RWPE1 (cell line): ENCODE measurements at regions not wholly inside any gene's neighbourhood (a gene's known extent, or its start where the extent isn't known, plus 50 kb on each side); places are given as distances from the start of the nearest gene placed in this dataset.

Source experiments
- CTCF ChIA-PET: fragments of 350-600 bp; sonication (Branson Sonifier 250); formaldehyde crosslinking; extraction: SDS; loops from one replicate; lab custom pipeline; 2021; lab: Yijun Ruan, JAX
- POLR2A ChIA-PET: fragments of 400-600 bp; formaldehyde crosslinking; extraction: SDS; loops from one replicate; lab custom pipeline; 2020; ENCODE audit warnings: antibody characterized with exemption; ENCODE audit not compliant: low non-redundant PET; lab: Yijun Ruan, JAX
- DNase-seq: peaks from one replicate; pipeline ENCODE4 v3.0.0; 2012; ENCODE audit warnings: low spot score
- H3K27ac ChIP-seq: fragments of 450-650 bp; 2 replicates; pipeline ENCODE4 v1.5.1; 2017
- CTCF ChIP-seq: fragments of 450-650 bp; conservative IDR thresholded peaks from 2 replicates; pipeline ENCODE4 v1.5.1; 2017; ENCODE audit warnings: low read depth, mild to moderate bottlenecking

GRCh38 chr13:105725887-105726286, 809.6 kb downstream of the EFNB2 start:
- no peak overlapping the region for H3K27ac ChIP-seq
- ChIA-PET POLR2A (no interaction called here), CTCF (no interaction called here)
- no peak for TF ChIP-seq CTCF
- no peak for DNase-seq

GRCh38 chr13:105721016-105721415, 814.4 kb downstream of the EFNB2 start:
- TF ChIP-seq CTCF, result no peak
- POLR2A ChIA-PET, result no interaction called here
- H3K27ac ChIP-seq, result no peak overlapping the region
- DNase-seq, result no peak
- CTCF ChIA-PET, result no interaction called here

GRCh38 chr13:105719859-105720258, 815.6 kb downstream of the EFNB2 start:
- DNase-seq, result no peak
- H3K27ac ChIP-seq, result no peak overlapping the region
- ChIA-PET POLR2A (no interaction called here), CTCF (interaction anchor here (0.7 kb wide), 1 partner anchor 638 kb away, joined by 3 read pairs; no protein-coding TSS in a partner anchor)
- no peak for TF ChIP-seq CTCF

- ChIA-PET POLR2A (no interaction called here), CTCF (interaction anchor here (0.8 kb wide), 1 partner anchor 827 kb away, joined by 3 read pairs; no protein-coding TSS in a partner anchor)
- TF ChIP-seq CTCF, result no peak
- DNase-seq, result no peak
- H3K27ac ChIP-seq, result no peak overlapping the region
Measured at GRCh38 chr13:105709181-105709580, 826.3 kb downstream of the EFNB2 start.

GRCh38 chr13:105703843-105704242, 831.6 kb downstream of the EFNB2 start:
- TF ChIP-seq CTCF, result no peak
- no peak for DNase-seq
- ChIA-PET CTCF (interaction anchor here (1.8 kb wide), 1 partner anchor 11 kb away, joined by 7 read pairs; no protein-coding TSS in a partner anchor), POLR2A (no interaction called here)
- no peak overlapping the region for H3K27ac ChIP-seq

GRCh38 chr13:105702441-105702840, 833.0 kb downstream of the EFNB2 start:
- POLR2A ChIA-PET, result no interaction called here
- CTCF ChIA-PET, result no interaction called here
- TF ChIP-seq CTCF, result no peak
- DNase-seq, result no peak
- H3K27ac ChIP-seq, result no peak overlapping the region
